ENCODE measurements at regions not wholly inside any gene's neighbourhood (a gene's known extent, or its start where the extent isn't known, plus 50 kb on each side); places are given as distances from the start of the nearest gene placed in this dataset.
A peak's percentile ranks its signal among the peaks of the same experiment; 100 is the strongest.
"Not testable (repeated sequence)": the region's sequence is repeated elsewhere in the genome, so short reads cannot be mapped to it uniquely, and the experiment has no call there.

DNA sequence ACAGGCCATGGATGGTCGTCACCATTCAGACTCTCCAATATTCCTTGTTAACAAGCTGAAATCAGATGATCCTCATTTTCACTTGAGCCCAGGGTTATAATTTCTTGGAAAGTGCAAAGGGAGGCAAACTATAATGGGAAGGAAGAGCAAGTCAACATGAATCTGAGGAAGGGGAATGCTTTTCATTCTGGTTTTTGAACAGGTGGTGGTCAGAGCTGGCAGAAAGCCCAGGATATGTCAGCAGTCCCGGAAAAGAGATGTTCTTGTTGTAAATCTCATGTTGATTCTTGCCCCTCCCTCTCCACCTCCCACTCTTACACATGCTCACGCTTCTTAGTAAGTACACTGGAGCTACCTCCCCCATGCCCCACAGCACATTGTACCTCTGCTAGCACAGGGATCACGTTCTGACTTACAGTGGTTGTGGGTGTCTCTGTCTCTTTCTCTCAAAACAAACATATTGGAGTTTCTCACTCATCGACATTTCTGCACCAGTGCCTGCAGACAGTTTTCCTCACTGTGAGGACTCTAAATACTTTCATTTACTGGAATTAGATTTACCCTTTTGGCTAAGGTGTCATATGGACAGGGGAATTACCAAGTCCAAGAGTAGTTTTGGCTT lies 77.6 kb downstream of the XCL2 start:
- Histone ChIP-seq H3K4me2 (ENCODE audit: low read length, poor library complexity, severe bottlenecking) (no peak overlapping the region), H3K36me3 (ENCODE audit: control insufficient read depth in 1 of 2, insufficient read depth in 2 of 2, low read depth in 1 of 2, low read length in 2 of 2) (no peaks in the 10 kb centered on the region), H3K4me3 (ENCODE audit: insufficient read depth in 1 of 2, low read depth in 1 of 2, low read length in 2 of 2) (no peak overlapping the region), H2BK120ac (ENCODE audit: low read depth, low read length) (no peak overlapping the region), H3K23ac (ENCODE audit: low read length in 2 of 2) (no peak overlapping the region), H3K14ac (ENCODE audit: low read length in 2 of 2) (no peak overlapping the region), H3K4ac (ENCODE audit: low read depth in 1 of 2, low read length in 2 of 2) (peak overlapping the region in 1 of 2 experiments; percentile 17), H2BK15ac (ENCODE audit: low read depth, poor library complexity, severe bottlenecking) (no peak overlapping the region), H3K4me1 (ENCODE audit: control insufficient read depth, insufficient read depth, low read depth, low read length) (peaks cover 8% of the 10 kb centered on the region), H2BK5ac (ENCODE audit: low read depth, low read length, poor library complexity, severe bottlenecking) (no peak overlapping the region), H2AK5ac (ENCODE audit: low read length, severe bottlenecking) (peak overlapping the region; percentile 86), H3K18ac (ENCODE audit: low read depth in 1 of 2, low read length in 2 of 2) (peak overlapping the region in 1 of 2 experiments; percentile 82), H3K27me3 (ENCODE audit: control insufficient read depth in 1 of 2, insufficient read depth in 1 of 2, low read length in 2 of 2) (no peaks in the 10 kb centered on the region), H2BK12ac (ENCODE audit: low read length in 2 of 2) (peak overlapping the region in 1 of 2 experiments; percentile 54), H2AFZ (ENCODE audit: low read depth, low read length) (no peak overlapping the region), H3K9ac (ENCODE audit: low read length) (no peak overlapping the region), H3K9me3 (ENCODE audit: control insufficient read depth, low read length) (peaks cover 6% of the 10 kb centered on the region), H3K27ac (ENCODE audit: low read length, poor library complexity, severe bottlenecking) (peak overlapping the region; percentile 76), H3K79me1 (replicated peaks; ENCODE audit: low read length, poor library complexity, severe bottlenecking) (no peaks in the 10 kb centered on the region), H4K91ac (ENCODE audit: low read length) (no peak overlapping the region), H4K8ac (ENCODE audit: low read length) (no peak overlapping the region)
- DNase-seq: peak; percentile 41
- WGBS: 51% methylated on average over 3 of the region's 5 CpGs

DNA sequence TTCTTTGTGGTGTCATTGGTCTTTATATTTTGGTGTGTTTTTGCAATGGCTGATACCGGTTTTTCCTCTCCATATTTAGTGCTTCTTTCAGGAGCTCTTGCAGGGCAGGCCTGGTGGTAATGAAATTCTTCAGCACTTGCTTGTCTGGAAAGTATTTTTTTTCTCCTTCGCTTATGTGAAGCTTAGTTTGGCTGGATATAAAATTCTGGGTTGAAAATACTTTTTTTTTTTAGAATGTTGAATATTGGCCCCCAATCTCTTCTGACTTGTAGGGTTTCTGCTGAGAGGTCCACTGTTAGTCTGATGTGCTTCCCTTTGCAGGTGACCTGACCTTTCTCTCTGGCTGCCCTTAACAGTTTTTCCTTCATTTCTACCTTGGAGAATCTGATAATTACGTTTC lies 82.7 kb downstream of the XCL2 start:
- H2BK5ac ChIP-seq (ENCODE audit: low read depth, low read length, poor library complexity, severe bottlenecking); H2AFZ ChIP-seq (ENCODE audit: low read depth, low read length); H2BK12ac ChIP-seq (ENCODE audit: low read length in 2 of 2); H3K23ac ChIP-seq (ENCODE audit: low read length in 2 of 2); H2BK15ac ChIP-seq (ENCODE audit: low read depth, poor library complexity, severe bottlenecking); H3K4me1 ChIP-seq (ENCODE audit: control insufficient read depth, insufficient read depth, low read depth, low read length); H3K9ac ChIP-seq (ENCODE audit: low read length); H4K8ac ChIP-seq (ENCODE audit: low read length); H3K4me3 ChIP-seq (ENCODE audit: insufficient read depth in 1 of 2, low read depth in 1 of 2, low read length in 2 of 2); H3K36me3 ChIP-seq (ENCODE audit: control insufficient read depth in 1 of 2, insufficient read depth in 2 of 2, low read depth in 1 of 2, low read length in 2 of 2); H3K27ac ChIP-seq (ENCODE audit: low read length, poor library complexity, severe bottlenecking); DNase-seq; H3K18ac ChIP-seq (ENCODE audit: low read depth in 1 of 2, low read length in 2 of 2); H2AK5ac ChIP-seq (ENCODE audit: low read length, severe bottlenecking); H3K79me1 ChIP-seq (replicated peaks; ENCODE audit: low read length, poor library complexity, severe bottlenecking); H3K4ac ChIP-seq (ENCODE audit: low read depth in 1 of 2, low read length in 2 of 2); H2BK120ac ChIP-seq (ENCODE audit: low read depth, low read length); H3K27me3 ChIP-seq (ENCODE audit: control insufficient read depth in 1 of 2, insufficient read depth in 1 of 2, low read length in 2 of 2); H3K4me2 ChIP-seq (ENCODE audit: low read length, poor library complexity, severe bottlenecking); H4K91ac ChIP-seq (ENCODE audit: low read length); H3K14ac ChIP-seq (ENCODE audit: low read length in 2 of 2): not testable (repeated sequence)
- peaks cover 10% of the 10 kb centered on the region for H3K9me3 ChIP-seq (ENCODE audit: control insufficient read depth, low read length)
- WGBS: 86% methylated on average over 3 of the region's 3 CpGs

DNA sequence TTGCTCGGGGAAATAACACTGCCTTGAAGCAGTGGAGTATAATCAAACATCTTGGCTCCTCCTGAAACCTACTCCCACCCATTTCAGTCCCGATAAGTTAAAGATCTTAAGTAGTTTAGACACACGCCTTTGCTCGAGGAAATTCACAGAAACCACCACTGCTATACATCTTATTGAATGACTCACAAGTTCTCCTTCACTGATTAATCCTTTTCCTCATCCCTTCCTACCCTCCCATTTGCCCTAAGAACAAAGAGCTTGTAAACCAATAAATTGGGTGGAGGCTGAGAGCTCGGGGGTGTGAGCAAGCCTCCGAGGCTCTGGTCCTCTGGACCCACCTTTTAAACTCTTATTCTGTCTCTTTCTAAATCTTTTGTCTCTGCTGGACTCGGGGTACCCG lies 86.5 kb downstream of the XCL2 start:
- H3K27me3 ChIP-seq (ENCODE audit: control insufficient read depth in 1 of 2, insufficient read depth in 1 of 2, low read length in 2 of 2); H3K9ac ChIP-seq (ENCODE audit: low read length); H3K18ac ChIP-seq (ENCODE audit: low read depth in 1 of 2, low read length in 2 of 2); H3K27ac ChIP-seq (ENCODE audit: low read length, poor library complexity, severe bottlenecking); H3K14ac ChIP-seq (ENCODE audit: low read length in 2 of 2); H3K36me3 ChIP-seq (ENCODE audit: control insufficient read depth in 1 of 2, insufficient read depth in 2 of 2, low read depth in 1 of 2, low read length in 2 of 2); H4K91ac ChIP-seq (ENCODE audit: low read length); H2AK5ac ChIP-seq (ENCODE audit: low read length, severe bottlenecking); H2BK15ac ChIP-seq (ENCODE audit: low read depth, poor library complexity, severe bottlenecking); DNase-seq; H3K79me1 ChIP-seq (replicated peaks; ENCODE audit: low read length, poor library complexity, severe bottlenecking); H3K4ac ChIP-seq (ENCODE audit: low read depth in 1 of 2, low read length in 2 of 2); H2AFZ ChIP-seq (ENCODE audit: low read depth, low read length); H3K4me3 ChIP-seq (ENCODE audit: insufficient read depth in 1 of 2, low read depth in 1 of 2, low read length in 2 of 2); H3K4me1 ChIP-seq (ENCODE audit: control insufficient read depth, insufficient read depth, low read depth, low read length); H2BK12ac ChIP-seq (ENCODE audit: low read length in 2 of 2); H2BK5ac ChIP-seq (ENCODE audit: low read depth, low read length, poor library complexity, severe bottlenecking); H4K8ac ChIP-seq (ENCODE audit: low read length); H3K4me2 ChIP-seq (ENCODE audit: low read length, poor library complexity, severe bottlenecking); H2BK120ac ChIP-seq (ENCODE audit: low read depth, low read length); H3K23ac ChIP-seq (ENCODE audit: low read length in 2 of 2): not testable (repeated sequence)
- peaks cover 10% of the 10 kb centered on the region for H3K9me3 ChIP-seq (ENCODE audit: control insufficient read depth, low read length)
- WGBS: 53% methylated on average over 7 of the region's 8 CpGs

DNA sequence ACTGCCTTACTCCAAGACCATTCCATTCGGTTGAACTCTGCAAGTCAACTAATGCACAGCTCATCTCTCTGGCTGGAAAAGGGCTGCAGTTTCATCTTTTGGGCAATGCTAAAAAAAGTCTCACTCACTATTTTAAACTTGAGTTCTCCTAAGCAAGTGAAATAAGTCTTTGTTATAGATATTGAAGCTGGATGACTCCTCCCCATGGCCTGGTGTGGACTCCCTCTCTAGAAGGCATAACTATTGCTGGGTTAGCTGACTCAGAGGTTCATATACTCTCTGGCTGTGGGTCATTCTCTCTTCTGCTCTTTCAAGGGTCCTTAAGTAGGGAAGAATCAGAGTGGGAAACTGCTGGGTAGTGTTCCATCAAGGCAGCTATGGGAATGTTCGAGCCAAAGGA lies 88.0 kb downstream of the XCL2 start:
- H3K14ac ChIP-seq (ENCODE audit: low read length in 2 of 2): no peak overlapping the region
- no peak overlapping the region for H2BK120ac ChIP-seq (ENCODE audit: low read depth, low read length)
- H3K23ac ChIP-seq (ENCODE audit: low read length in 2 of 2): no peak overlapping the region
- 85% methylated on average over 2 of the region's 2 CpGs for WGBS
- H3K9ac ChIP-seq (ENCODE audit: low read length): no peak overlapping the region
- H3K27me3 ChIP-seq (ENCODE audit: control insufficient read depth in 1 of 2, insufficient read depth in 1 of 2, low read length in 2 of 2): no peaks in the 10 kb centered on the region
- H3K4me2 ChIP-seq (ENCODE audit: low read length, poor library complexity, severe bottlenecking): no peak overlapping the region
- H3K36me3 ChIP-seq (ENCODE audit: control insufficient read depth in 1 of 2, insufficient read depth in 2 of 2, low read depth in 1 of 2, low read length in 2 of 2): no peaks in the 10 kb centered on the region
- no peak overlapping the region for H2BK5ac ChIP-seq (ENCODE audit: low read depth, low read length, poor library complexity, severe bottlenecking)
- no peak overlapping the region for H3K4ac ChIP-seq (ENCODE audit: low read depth in 1 of 2, low read length in 2 of 2)
- H3K79me1 ChIP-seq (replicated peaks; ENCODE audit: low read length, poor library complexity, severe bottlenecking): no peaks in the 10 kb centered on the region
- no peak overlapping the region for H4K8ac ChIP-seq (ENCODE audit: low read length)
- no peak overlapping the region for H2AFZ ChIP-seq (ENCODE audit: low read depth, low read length)
- H3K9me3 ChIP-seq (ENCODE audit: control insufficient read depth, low read length): peaks cover 1% of the 10 kb centered on the region
- no peak overlapping the region for H3K4me3 ChIP-seq (ENCODE audit: insufficient read depth in 1 of 2, low read depth in 1 of 2, low read length in 2 of 2)
- H2BK12ac ChIP-seq (ENCODE audit: low read length in 2 of 2): no peak overlapping the region
- no peak overlapping the region for H4K91ac ChIP-seq (ENCODE audit: low read length)
- no peak for DNase-seq
- H2BK15ac ChIP-seq (ENCODE audit: low read depth, poor library complexity, severe bottlenecking): no peak overlapping the region
- H3K4me1 ChIP-seq (ENCODE audit: control insufficient read depth, insufficient read depth, low read depth, low read length): peaks cover 1% of the 10 kb centered on the region
- no peak overlapping the region for H3K27ac ChIP-seq (ENCODE audit: low read length, poor library complexity, severe bottlenecking)
- no peak overlapping the region for H2AK5ac ChIP-seq (ENCODE audit: low read length, severe bottlenecking)
- H3K18ac ChIP-seq (ENCODE audit: low read depth in 1 of 2, low read length in 2 of 2): peak overlapping the region in 1 of 2 experiments; percentile 74

Measured in mesenchymal stem cell (in vitro differentiated cells and primary cell).